ENCODE measurements at regions not wholly inside any gene's neighbourhood (a gene's known extent, or its start where the extent isn't known, plus 50 kb on each side); places are given as distances from the start of the nearest gene placed in this dataset.

DNA sequence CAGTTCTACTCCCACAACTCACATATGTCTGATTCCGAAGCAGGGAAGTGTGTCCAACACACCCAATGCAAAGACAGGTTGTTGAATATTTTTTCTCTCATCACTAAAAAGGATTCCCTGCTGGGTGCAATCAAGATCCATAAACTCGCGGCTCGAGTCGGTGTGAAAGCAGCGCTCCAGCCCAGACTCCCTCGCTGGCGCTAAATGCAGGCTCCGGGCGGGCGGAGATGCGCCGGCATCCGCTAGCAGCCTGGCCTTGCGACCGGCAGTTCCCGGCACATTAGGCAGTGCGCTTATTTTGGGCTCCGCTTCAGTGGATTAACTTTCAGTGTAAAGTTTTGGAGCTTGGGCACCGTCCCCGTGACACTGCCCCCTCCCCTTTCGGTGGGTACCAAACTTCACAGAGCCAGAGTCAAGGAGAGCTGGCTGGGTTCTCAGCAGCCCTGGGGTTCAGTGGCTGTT, 87.7 kb upstream of the POU3F1 start:
- no peak overlapping the region for H3K9ac ChIP-seq (ENCODE audit: insufficient read depth in 1 of 2, low read depth in 2 of 2, low read length in 2 of 2)
- H3K27ac ChIP-seq (ENCODE audit: extremely low read depth, low read depth, low read length) = no peak overlapping the region
- H3K9me1 ChIP-seq (ENCODE audit: control insufficient read depth, insufficient read depth, low read length) = peaks cover 3% of the 10 kb centered on the region
- H3K27me3 ChIP-seq (ENCODE audit: control insufficient read depth in 2 of 2, insufficient read depth in 2 of 2, low read length in 2 of 2) = peaks cover 61 to 88% of the 10 kb centered on the region in 2 experiments; a peak in 4 of 5 replicates
- no peaks in the 10 kb centered on the region for H3K9me3 ChIP-seq (replicated peaks; ENCODE audit: control insufficient read depth, insufficient read depth, low read depth, low read length)
- intact Hi-C loops (cut with micrococcal nuclease) (no loop called here), in situ Hi-C loops (cut with MboI) (no loop called here)
- 10% methylated on average over 22 of the region's 22 CpGs for WGBS (ENCODE audit: insufficient coverage, low coverage, missing lambda C conversion rate)
- no peak overlapping the region for H3K4me2 ChIP-seq (ENCODE audit: insufficient read depth, low read length)
- CTCF ChIA-PET (ENCODE audit: low intra/inter-chr PET ratio) = no interaction called here
- POLR2A ChIA-PET = no interaction called here
- H3K4me3 ChIP-seq = no peak overlapping the region
- H4K20me1 ChIP-seq (replicated peaks; ENCODE audit: control insufficient read depth, insufficient read depth, low read length) = peaks cover 28% of the 10 kb centered on the region; the same call in 1 of the 2 replicates
- no TSS peak for BruUV-seq (replicated peaks)
- no peak for FAIRE-seq
- peaks cover 0 to 6% of the 10 kb centered on the region in 2 experiments; a peak in 1 of 5 replicates for H3K4me1 ChIP-seq (replicated peaks in 1 of 2; ENCODE audit: control insufficient read depth in 2 of 2, insufficient read depth in 2 of 2, low read length in 2 of 2)
- DNase-seq (ENCODE audit: extremely low read depth in 1 of 4, low spot score in 3 of 4) = no peak
- H2AFZ ChIP-seq (ENCODE audit: low read depth, low read length) = no peak overlapping the region
- TF ChIP-seq RFX5 (IDR thresholded peaks at IDR 0.05; ENCODE audit: low read depth, low read length) (no peak), ZKSCAN8 (CRISPR knock-in tag; IDR thresholded peaks at IDR 0.05) (no peak), ZFPM2 (CRISPR knock-in tag; IDR thresholded peaks at IDR 0.05) (no peak), SPI1 (IDR thresholded peaks at IDR 0.05; ENCODE audit: borderline replicate concordance, low read depth, low read length) (no peak), ZNF584 (CRISPR knock-in tag; IDR thresholded peaks at IDR 0.05; ENCODE audit: low read depth) (no peak), FOSL1 (tag; conservative IDR thresholded peaks at IDR 0.05) (no peak), NR4A1 (CRISPR knock-in tag; IDR thresholded peaks at IDR 0.05) (no peak), NR4A1 (tag; IDR thresholded peaks at IDR 0.05) (no peak), ZNF583 (CRISPR knock-in tag; IDR thresholded peaks at IDR 0.05) (no peak), FOXM1 (IDR thresholded peaks at IDR 0.05; ENCODE audit: low read depth) (no peak), FOXM1 (CRISPR knock-in tag; IDR thresholded peaks at IDR 0.05; ENCODE audit: low read depth) (no peak)
- TF ChIP-seq, protein P1, sequence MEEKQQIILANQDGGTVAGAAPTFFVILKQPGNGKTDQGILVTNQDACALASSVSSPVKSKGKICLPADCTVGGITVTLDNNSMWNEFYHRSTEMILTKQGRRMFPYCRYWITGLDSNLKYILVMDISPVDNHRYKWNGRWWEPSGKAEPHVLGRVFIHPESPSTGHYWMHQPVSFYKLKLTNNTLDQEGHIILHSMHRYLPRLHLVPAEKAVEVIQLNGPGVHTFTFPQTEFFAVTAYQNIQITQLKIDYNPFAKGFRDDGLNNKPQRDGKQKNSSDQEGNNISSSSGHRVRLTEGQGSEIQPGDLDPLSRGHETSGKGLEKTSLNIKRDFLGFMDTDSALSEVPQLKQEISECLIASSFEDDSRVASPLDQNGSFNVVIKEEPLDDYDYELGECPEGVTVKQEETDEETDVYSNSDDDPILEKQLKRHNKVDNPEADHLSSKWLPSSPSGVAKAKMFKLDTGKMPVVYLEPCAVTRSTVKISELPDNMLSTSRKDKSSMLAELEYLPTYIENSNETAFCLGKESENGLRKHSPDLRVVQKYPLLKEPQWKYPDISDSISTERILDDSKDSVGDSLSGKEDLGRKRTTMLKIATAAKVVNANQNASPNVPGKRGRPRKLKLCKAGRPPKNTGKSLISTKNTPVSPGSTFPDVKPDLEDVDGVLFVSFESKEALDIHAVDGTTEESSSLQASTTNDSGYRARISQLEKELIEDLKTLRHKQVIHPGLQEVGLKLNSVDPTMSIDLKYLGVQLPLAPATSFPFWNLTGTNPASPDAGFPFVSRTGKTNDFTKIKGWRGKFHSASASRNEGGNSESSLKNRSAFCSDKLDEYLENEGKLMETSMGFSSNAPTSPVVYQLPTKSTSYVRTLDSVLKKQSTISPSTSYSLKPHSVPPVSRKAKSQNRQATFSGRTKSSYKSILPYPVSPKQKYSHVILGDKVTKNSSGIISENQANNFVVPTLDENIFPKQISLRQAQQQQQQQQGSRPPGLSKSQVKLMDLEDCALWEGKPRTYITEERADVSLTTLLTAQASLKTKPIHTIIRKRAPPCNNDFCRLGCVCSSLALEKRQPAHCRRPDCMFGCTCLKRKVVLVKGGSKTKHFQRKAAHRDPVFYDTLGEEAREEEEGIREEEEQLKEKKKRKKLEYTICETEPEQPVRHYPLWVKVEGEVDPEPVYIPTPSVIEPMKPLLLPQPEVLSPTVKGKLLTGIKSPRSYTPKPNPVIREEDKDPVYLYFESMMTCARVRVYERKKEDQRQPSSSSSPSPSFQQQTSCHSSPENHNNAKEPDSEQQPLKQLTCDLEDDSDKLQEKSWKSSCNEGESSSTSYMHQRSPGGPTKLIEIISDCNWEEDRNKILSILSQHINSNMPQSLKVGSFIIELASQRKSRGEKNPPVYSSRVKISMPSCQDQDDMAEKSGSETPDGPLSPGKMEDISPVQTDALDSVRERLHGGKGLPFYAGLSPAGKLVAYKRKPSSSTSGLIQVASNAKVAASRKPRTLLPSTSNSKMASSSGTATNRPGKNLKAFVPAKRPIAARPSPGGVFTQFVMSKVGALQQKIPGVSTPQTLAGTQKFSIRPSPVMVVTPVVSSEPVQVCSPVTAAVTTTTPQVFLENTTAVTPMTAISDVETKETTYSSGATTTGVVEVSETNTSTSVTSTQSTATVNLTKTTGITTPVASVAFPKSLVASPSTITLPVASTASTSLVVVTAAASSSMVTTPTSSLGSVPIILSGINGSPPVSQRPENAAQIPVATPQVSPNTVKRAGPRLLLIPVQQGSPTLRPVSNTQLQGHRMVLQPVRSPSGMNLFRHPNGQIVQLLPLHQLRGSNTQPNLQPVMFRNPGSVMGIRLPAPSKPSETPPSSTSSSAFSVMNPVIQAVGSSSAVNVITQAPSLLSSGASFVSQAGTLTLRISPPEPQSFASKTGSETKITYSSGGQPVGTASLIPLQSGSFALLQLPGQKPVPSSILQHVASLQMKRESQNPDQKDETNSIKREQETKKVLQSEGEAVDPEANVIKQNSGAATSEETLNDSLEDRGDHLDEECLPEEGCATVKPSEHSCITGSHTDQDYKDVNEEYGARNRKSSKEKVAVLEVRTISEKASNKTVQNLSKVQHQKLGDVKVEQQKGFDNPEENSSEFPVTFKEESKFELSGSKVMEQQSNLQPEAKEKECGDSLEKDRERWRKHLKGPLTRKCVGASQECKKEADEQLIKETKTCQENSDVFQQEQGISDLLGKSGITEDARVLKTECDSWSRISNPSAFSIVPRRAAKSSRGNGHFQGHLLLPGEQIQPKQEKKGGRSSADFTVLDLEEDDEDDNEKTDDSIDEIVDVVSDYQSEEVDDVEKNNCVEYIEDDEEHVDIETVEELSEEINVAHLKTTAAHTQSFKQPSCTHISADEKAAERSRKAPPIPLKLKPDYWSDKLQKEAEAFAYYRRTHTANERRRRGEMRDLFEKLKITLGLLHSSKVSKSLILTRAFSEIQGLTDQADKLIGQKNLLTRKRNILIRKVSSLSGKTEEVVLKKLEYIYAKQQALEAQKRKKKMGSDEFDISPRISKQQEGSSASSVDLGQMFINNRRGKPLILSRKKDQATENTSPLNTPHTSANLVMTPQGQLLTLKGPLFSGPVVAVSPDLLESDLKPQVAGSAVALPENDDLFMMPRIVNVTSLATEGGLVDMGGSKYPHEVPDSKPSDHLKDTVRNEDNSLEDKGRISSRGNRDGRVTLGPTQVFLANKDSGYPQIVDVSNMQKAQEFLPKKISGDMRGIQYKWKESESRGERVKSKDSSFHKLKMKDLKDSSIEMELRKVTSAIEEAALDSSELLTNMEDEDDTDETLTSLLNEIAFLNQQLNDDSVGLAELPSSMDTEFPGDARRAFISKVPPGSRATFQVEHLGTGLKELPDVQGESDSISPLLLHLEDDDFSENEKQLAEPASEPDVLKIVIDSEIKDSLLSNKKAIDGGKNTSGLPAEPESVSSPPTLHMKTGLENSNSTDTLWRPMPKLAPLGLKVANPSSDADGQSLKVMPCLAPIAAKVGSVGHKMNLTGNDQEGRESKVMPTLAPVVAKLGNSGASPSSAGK (IDR thresholded peaks at IDR 0.05) = no peak
- no peaks in the 10 kb centered on the region for H3K36me3 ChIP-seq (ENCODE audit: control insufficient read depth, insufficient read depth, low read length)
- no peaks in the 10 kb centered on the region for H3K79me2 ChIP-seq (ENCODE audit: control insufficient read depth, insufficient read depth, low read length)
- no peak for ATAC-seq

Measured in K562 (cell line).